Mesenchymal stem cell (in vitro differentiated cells and primary cell): ENCODE measurements at regions not wholly inside any gene's neighbourhood (a gene's known extent, or its start where the extent isn't known, plus 50 kb on each side); places are given as distances from the start of the nearest gene placed in this dataset.

Source experiments
- DNase-seq: peaks from one replicate; pipeline ENCODE4 v3.0.0-alpha.2; 2013
- H2AFZ ChIP-seq: one replicate; pipeline ENCODE4 v1.6.1; 2013; ENCODE audit warnings: low read depth, mild to moderate bottlenecking, control low read depth, inconsistent platforms, low read length, moderate library complexity
- H2AK5ac ChIP-seq: 2 replicates; pipeline ENCODE4 v1.6.1; 2013; ENCODE audit warnings: low read length, moderate library complexity, mild to moderate bottlenecking, inconsistent platforms; ENCODE audit not compliant: severe bottlenecking
- H2BK120ac ChIP-seq: one replicate; pipeline ENCODE4 v1.6.1; 2013; ENCODE audit warnings: low read depth, mild to moderate bottlenecking, inconsistent platforms, low read length, moderate library complexity
- H2BK12ac ChIP-seq, 2 experiments: one replicate each; pipeline ENCODE4 v1.6.1; 2013; ENCODE audit warnings: inconsistent platforms in 2 of 2, low read length in 2 of 2, mild to moderate bottlenecking in 2 of 2, moderate library complexity in 2 of 2, control low read depth in 1 of 2
- H2BK15ac ChIP-seq: one replicate; pipeline ENCODE4 v1.6.1; 2013; ENCODE audit warnings: mild to moderate bottlenecking, low read depth, inconsistent platforms; ENCODE audit not compliant: poor library complexity, severe bottlenecking
- H2BK5ac ChIP-seq: 2 replicates; pipeline ENCODE4 v1.6.1; 2013; ENCODE audit warnings: low read depth, mild to moderate bottlenecking, low read length, control low read depth, inconsistent platforms; ENCODE audit not compliant: poor library complexity, severe bottlenecking
- H3K14ac ChIP-seq, 2 experiments: one replicate each; pipeline ENCODE4 v1.6.1; 2013; ENCODE audit warnings: inconsistent platforms in 2 of 2, low read length in 2 of 2, control low read depth in 1 of 2, mild to moderate bottlenecking in 1 of 2, moderate library complexity in 1 of 2
- H3K18ac ChIP-seq, 2 experiments: one replicate each; pipeline ENCODE4 v1.6.1; 2013; ENCODE audit warnings: inconsistent platforms in 2 of 2, low read length in 2 of 2, control low read depth in 1 of 2, low read depth in 1 of 2, mild to moderate bottlenecking in 1 of 2
- H3K23ac ChIP-seq, 2 experiments: one replicate each; pipeline ENCODE4 v1.6.1; 2013; ENCODE audit warnings: inconsistent platforms in 2 of 2, low read length in 2 of 2, mild to moderate bottlenecking in 2 of 2, moderate library complexity in 2 of 2, control low read depth in 1 of 2
- H3K27ac ChIP-seq: 2 replicates; pipeline ENCODE4 v1.5.1; 2013; ENCODE audit warnings: mild to moderate bottlenecking, moderate library complexity, low read length, control low read depth, inconsistent platforms; ENCODE audit not compliant: poor library complexity, severe bottlenecking
- H3K27me3 ChIP-seq, 2 experiments: 2 replicates each; pipeline versions ENCODE4 v1.6.1 to v1.7.0; 2013; ENCODE audit warnings: low read length in 2 of 2, mild to moderate bottlenecking in 2 of 2, moderate library complexity in 2 of 2, control low read depth in 1 of 2, inconsistent platforms in 1 of 2; ENCODE audit not compliant: control insufficient read depth in 1 of 2, insufficient read depth in 1 of 2
- H3K36me3 ChIP-seq, 2 experiments: 2 replicates each; pipeline versions ENCODE4 v1.6.1 to v1.7.0; 2013; ENCODE audit warnings: low read length in 2 of 2, control low read depth in 1 of 2, inconsistent platforms in 1 of 2, low read depth in 1 of 2, mild to moderate bottlenecking in 1 of 2; ENCODE audit not compliant: insufficient read depth in 2 of 2, control insufficient read depth in 1 of 2
- H3K4ac ChIP-seq, 2 experiments: one replicate each; pipeline ENCODE4 v1.6.1; 2013; ENCODE audit warnings: inconsistent platforms in 2 of 2, low read length in 2 of 2, mild to moderate bottlenecking in 2 of 2, moderate library complexity in 2 of 2, control low read depth in 1 of 2, low read depth in 1 of 2
- H3K4me1 ChIP-seq: 2 replicates; pipeline ENCODE4 v1.6.1; 2013; ENCODE audit warnings: low read depth, low read length, control low read depth; ENCODE audit not compliant: control insufficient read depth, insufficient read depth
- H3K4me2 ChIP-seq: 2 replicates; pipeline ENCODE4 v1.6.1; 2013; ENCODE audit warnings: low read length, mild to moderate bottlenecking, inconsistent platforms; ENCODE audit not compliant: poor library complexity, severe bottlenecking
- H3K4me3 ChIP-seq, 2 experiments: 2 replicates each; pipeline versions ENCODE4 v1.5.1 to v1.7.0; 2013; ENCODE audit warnings: low read length in 2 of 2, mild to moderate bottlenecking in 2 of 2, control low read depth in 1 of 2, low read depth in 1 of 2; ENCODE audit not compliant: insufficient read depth in 1 of 2
- H3K79me1 ChIP-seq: replicated peaks from 2 replicates; pipeline ENCODE4 v1.6.1; 2013; ENCODE audit warnings: mild to moderate bottlenecking, control low read depth, low read length, inconsistent platforms; ENCODE audit not compliant: poor library complexity, severe bottlenecking
- H3K9ac ChIP-seq: 2 replicates; pipeline ENCODE4 v1.7.0; 2013; ENCODE audit warnings: mild to moderate bottlenecking, low read length, moderate library complexity
- H3K9me3 ChIP-seq: 2 replicates; pipeline ENCODE4 v1.7.0; 2013; ENCODE audit warnings: mild to moderate bottlenecking, low read length; ENCODE audit not compliant: control insufficient read depth
- H4K8ac ChIP-seq: one replicate; pipeline ENCODE4 v1.6.1; 2013; ENCODE audit warnings: inconsistent platforms, mild to moderate bottlenecking, low read length, moderate library complexity
- H4K91ac ChIP-seq: one replicate; pipeline ENCODE4 v1.6.1; 2013; ENCODE audit warnings: mild to moderate bottlenecking, low read length, inconsistent platforms
- WGBS: methylation state at CpG from one replicate; pipeline ENCODE4 v1.1.7; 2013; ENCODE audit warnings: mixed read lengths; 5-methylcytosine and 5-hydroxymethylcytosine counted together

- Histone ChIP-seq H2BK120ac (no peak overlapping the region), H2BK12ac (no peak overlapping the region), H3K9me3 (no peaks in the 10 kb centered on the region), H4K91ac (no peak overlapping the region), H2BK5ac (no peak overlapping the region), H2AK5ac (no peak overlapping the region), H3K27ac (no peak overlapping the region), H4K8ac (no peak overlapping the region), H2AFZ (no peak overlapping the region), H3K36me3 (no peaks in the 10 kb centered on the region), H3K79me1 (no peaks in the 10 kb centered on the region), H3K4me2 (no peak overlapping the region), H3K18ac (no peak overlapping the region), H2BK15ac (no peak overlapping the region), H3K14ac (no peak overlapping the region), H3K4me1 (no peaks in the 10 kb centered on the region), H3K4ac (no peak overlapping the region), H3K23ac (no peak overlapping the region), H3K9ac (no peak overlapping the region), H3K4me3 (no peak overlapping the region), H3K27me3 (peaks cover 0 to 5% of the 10 kb centered on the region in 2 experiments)
- WGBS, result 95% methylated on average over 3 of the region's 6 CpGs
- no peak for DNase-seq
Measured at GRCh38 chr2:66324356-66324755, 110.6 kb upstream of the MEIS1 start.

DNA sequence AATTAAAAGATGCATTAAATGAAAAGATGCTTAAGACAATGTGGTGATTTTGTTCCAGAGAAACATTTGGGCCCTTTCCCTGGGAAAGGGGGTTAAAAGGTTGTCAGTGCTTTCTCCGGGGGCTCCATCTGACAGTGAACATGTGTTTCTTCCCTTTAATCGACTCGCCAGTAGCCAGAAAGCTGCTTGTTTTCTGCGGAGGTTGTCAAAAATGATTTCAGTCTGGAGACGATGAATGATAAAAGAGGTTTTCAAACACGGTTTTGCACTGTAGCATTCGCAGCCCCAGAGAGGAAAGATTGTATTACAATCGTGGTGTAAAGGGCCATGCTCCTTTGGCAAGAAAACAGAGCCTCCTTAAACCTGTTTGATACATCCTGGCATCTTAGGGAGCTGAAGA, 111.5 kb upstream of the MEIS1 start:
- peaks cover 0 to 5% of the 10 kb centered on the region in 2 experiments for H3K27me3 ChIP-seq
- no peaks in the 10 kb centered on the region for H3K4me1 ChIP-seq
- no peak overlapping the region for H3K27ac ChIP-seq
- no peak overlapping the region for H2BK12ac ChIP-seq
- no peak overlapping the region for H2BK15ac ChIP-seq
- H3K9ac ChIP-seq, result no peak overlapping the region
- no peak overlapping the region for H4K91ac ChIP-seq
- no peak overlapping the region for H3K18ac ChIP-seq
- H3K36me3 ChIP-seq, result no peaks in the 10 kb centered on the region
- 84% methylated on average over 8 of the region's 8 CpGs for WGBS
- H3K23ac ChIP-seq, result no peak overlapping the region
- H3K14ac ChIP-seq, result no peak overlapping the region
- no peak overlapping the region for H2BK5ac ChIP-seq
- no peak for DNase-seq
- no peak overlapping the region for H2AFZ ChIP-seq
- H3K4me3 ChIP-seq, result no peak overlapping the region
- H3K4ac ChIP-seq, result no peak overlapping the region
- no peak overlapping the region for H3K4me2 ChIP-seq
- H2AK5ac ChIP-seq, result no peak overlapping the region
- H3K79me1 ChIP-seq, result no peaks in the 10 kb centered on the region
- no peak overlapping the region for H4K8ac ChIP-seq
- H3K9me3 ChIP-seq, result no peaks in the 10 kb centered on the region
- H2BK120ac ChIP-seq, result no peak overlapping the region

- H3K79me1 ChIP-seq, result no peaks in the 10 kb centered on the region
- peaks cover 0 to 5% of the 10 kb centered on the region in 2 experiments for H3K27me3 ChIP-seq
- H2BK5ac ChIP-seq, result no peak overlapping the region
- 68% methylated on average over 5 of the region's 9 CpGs for WGBS
- no peak overlapping the region for H3K14ac ChIP-seq
- no peak overlapping the region for H3K23ac ChIP-seq
- no peak overlapping the region for H3K4me2 ChIP-seq
- H3K4me1 ChIP-seq, result no peaks in the 10 kb centered on the region
- no peak overlapping the region for H2AK5ac ChIP-seq
- H3K27ac ChIP-seq, result no peak overlapping the region
- no peak overlapping the region for H2AFZ ChIP-seq
- no peak overlapping the region for H3K18ac ChIP-seq
- H3K4me3 ChIP-seq, result no peak overlapping the region
- H4K8ac ChIP-seq, result no peak overlapping the region
- no peaks in the 10 kb centered on the region for H3K36me3 ChIP-seq
- H2BK15ac ChIP-seq, result no peak overlapping the region
- H3K9me3 ChIP-seq, result no peaks in the 10 kb centered on the region
- H2BK120ac ChIP-seq, result no peak overlapping the region
- H2BK12ac ChIP-seq, result no peak overlapping the region
- no peak overlapping the region for H4K91ac ChIP-seq
- H3K4ac ChIP-seq, result no peak overlapping the region
- DNase-seq, result no peak
- H3K9ac ChIP-seq, result no peak overlapping the region
Measured at GRCh38 chr2:66322506-66323260, 112.2 kb upstream of the MEIS1 start.

GRCh38 chr2:66318009-66318561, 116.8 kb upstream of the MEIS1 start:
- Histone ChIP-seq H3K4me3 (no peak overlapping the region), H3K4me2 (no peak overlapping the region), H3K27me3 (no peaks in the 10 kb centered on the region), H2AFZ (no peak overlapping the region), H4K91ac (no peak overlapping the region), H3K18ac (no peak overlapping the region), H2BK120ac (no peak overlapping the region), H3K9me3 (peaks cover 1% of the 10 kb centered on the region), H3K4ac (no peak overlapping the region), H2BK15ac (no peak overlapping the region), H3K14ac (no peak overlapping the region), H3K27ac (no peak overlapping the region), H3K23ac (no peak overlapping the region), H4K8ac (no peak overlapping the region), H2AK5ac (no peak overlapping the region), H3K79me1 (no peaks in the 10 kb centered on the region), H3K9ac (no peak overlapping the region), H3K36me3 (no peaks in the 10 kb centered on the region), H2BK12ac (no peak overlapping the region), H3K4me1 (no peaks in the 10 kb centered on the region), H2BK5ac (no peak overlapping the region)
- no peak for DNase-seq
- WGBS, result 46% methylated on average over 2 of the region's 3 CpGs
